ENCODE measurements at regions not wholly inside any gene's neighbourhood (a gene's known extent, or its start where the extent isn't known, plus 50 kb on each side); places are given as distances from the start of the nearest gene placed in this dataset.

GRCh38 chr12:74349925-74350324 lies 187.7 kb upstream of the ATXN7L3B start:
- Histone ChIP-seq H2AFZ (no peak overlapping the region), H3K4me3 (no peak overlapping the region), H3K9me3 (ENCODE audit: insufficient read depth, low read depth) (peaks cover 3% of the 10 kb centered on the region; the same call in 1 of the 2 replicates), H3K4me2 (no peak overlapping the region), H3K27me3 (ENCODE audit: insufficient read depth, low read depth) (no peaks in the 10 kb centered on the region), H3K79me2 (ENCODE audit: low read depth) (no peaks in the 10 kb centered on the region), H3K4me1 (replicated peaks; ENCODE audit: insufficient read depth) (no peaks in the 10 kb centered on the region), H4K20me1 (ENCODE audit: insufficient read depth) (no peaks in the 10 kb centered on the region), H3F3A (ENCODE audit: insufficient read depth, low read depth) (no peaks in the 10 kb centered on the region), H3K36me3 (ENCODE audit: low read depth) (no peaks in the 10 kb centered on the region), H3K9me2 (ENCODE audit: insufficient read depth) (no peaks in the 10 kb centered on the region), H3K27ac (no peak overlapping the region)
- DNase-seq: no peak
- POLR2A ChIA-PET (ENCODE audit: unreplicated experiment): no interaction called here
- BruUV-seq (replicated peaks): no TSS peak
- TF ChIP-seq, protein P1, sequence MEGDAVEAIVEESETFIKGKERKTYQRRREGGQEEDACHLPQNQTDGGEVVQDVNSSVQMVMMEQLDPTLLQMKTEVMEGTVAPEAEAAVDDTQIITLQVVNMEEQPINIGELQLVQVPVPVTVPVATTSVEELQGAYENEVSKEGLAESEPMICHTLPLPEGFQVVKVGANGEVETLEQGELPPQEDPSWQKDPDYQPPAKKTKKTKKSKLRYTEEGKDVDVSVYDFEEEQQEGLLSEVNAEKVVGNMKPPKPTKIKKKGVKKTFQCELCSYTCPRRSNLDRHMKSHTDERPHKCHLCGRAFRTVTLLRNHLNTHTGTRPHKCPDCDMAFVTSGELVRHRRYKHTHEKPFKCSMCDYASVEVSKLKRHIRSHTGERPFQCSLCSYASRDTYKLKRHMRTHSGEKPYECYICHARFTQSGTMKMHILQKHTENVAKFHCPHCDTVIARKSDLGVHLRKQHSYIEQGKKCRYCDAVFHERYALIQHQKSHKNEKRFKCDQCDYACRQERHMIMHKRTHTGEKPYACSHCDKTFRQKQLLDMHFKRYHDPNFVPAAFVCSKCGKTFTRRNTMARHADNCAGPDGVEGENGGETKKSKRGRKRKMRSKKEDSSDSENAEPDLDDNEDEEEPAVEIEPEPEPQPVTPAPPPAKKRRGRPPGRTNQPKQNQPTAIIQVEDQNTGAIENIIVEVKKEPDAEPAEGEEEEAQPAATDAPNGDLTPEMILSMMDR (conservative IDR thresholded peaks at IDR 0.05): no peak
- no peak for TF ChIP-seq EZH2 (IDR thresholded peaks at IDR 0.05; ENCODE audit: low read depth)
- intact Hi-C loops (cut with micrococcal nuclease; ENCODE audit: unreplicated experiment): no loop called here
- CTCF ChIA-PET: interaction anchor here (0.6 kb wide), 1 partner anchor 11 kb away, joined by 3 read pairs; no protein-coding TSS in a partner anchor

DNA sequence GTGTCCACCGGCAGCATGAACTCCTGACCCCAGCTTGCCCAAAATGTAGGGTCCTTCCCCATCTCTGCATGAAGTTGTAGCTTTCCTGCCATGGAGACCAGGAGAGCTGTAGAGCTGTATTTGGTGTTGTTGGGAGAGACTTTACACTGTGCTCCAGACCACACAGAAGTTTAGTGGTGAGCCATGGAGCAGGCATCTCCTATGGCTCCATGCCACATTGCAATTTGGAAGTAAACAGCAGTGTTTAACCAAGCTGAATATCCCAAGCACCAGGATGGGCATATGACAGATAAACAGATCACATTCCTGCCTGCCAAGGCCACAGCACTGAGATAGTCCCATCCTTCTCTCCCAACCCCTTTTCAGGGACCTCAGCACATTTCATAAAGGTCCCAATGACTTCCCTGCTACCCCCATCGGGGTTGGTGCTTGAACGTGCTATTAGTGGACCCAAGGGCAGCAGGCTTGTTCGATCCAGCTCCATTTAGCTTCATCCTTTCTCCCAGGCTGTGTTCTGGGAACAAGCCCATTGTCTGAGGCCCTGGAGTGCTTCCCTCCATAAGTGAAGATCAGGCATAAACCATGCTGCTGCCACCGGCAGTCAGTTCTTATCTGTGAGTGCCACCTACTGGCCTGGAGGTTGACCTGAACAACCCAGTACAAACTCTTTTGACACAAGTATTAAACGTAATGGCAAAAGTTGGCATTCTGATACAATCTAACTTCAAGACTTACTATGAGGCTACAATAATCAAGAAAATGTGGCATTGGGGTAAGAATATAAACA lies 172.3 kb upstream of the ATXN7L3B start:
- peak in 1 of 2 experiments; percentile 15 for DNase-seq
- Histone ChIP-seq H3K4me2 (0 out of 2 replicates have a peak overlapping the region, but pooled peaks have one; percentile 35), H3K79me2 (ENCODE audit: low read depth) (no peaks in the 10 kb centered on the region), H3K9me2 (ENCODE audit: insufficient read depth) (no peaks in the 10 kb centered on the region), H4K20me1 (ENCODE audit: insufficient read depth) (no peaks in the 10 kb centered on the region), H2AFZ (0 out of 2 replicates have a peak overlapping the region, but pooled peaks have one; percentile 18), H3K9me3 (ENCODE audit: insufficient read depth, low read depth) (no peaks in the 10 kb centered on the region), H3K36me3 (ENCODE audit: low read depth) (no peaks in the 10 kb centered on the region), H3K4me3 (no peak overlapping the region), H3K27me3 (ENCODE audit: insufficient read depth, low read depth) (no peaks in the 10 kb centered on the region), H3F3A (ENCODE audit: insufficient read depth, low read depth) (no peaks in the 10 kb centered on the region), H3K4me1 (replicated peaks; ENCODE audit: insufficient read depth) (no peaks in the 10 kb centered on the region), H3K27ac (no peak overlapping the region)
- TF ChIP-seq EZH2 (IDR thresholded peaks at IDR 0.05; ENCODE audit: low read depth): no peak
- TF ChIP-seq, protein P1 (conservative IDR thresholded peaks at IDR 0.05): peak; percentile 68
- no TSS peak for BruUV-seq (replicated peaks)
- CTCF ChIA-PET: no interaction called here
- POLR2A ChIA-PET (ENCODE audit: unreplicated experiment): interaction anchor here (0.7 kb wide), 1 partner anchor 1183 kb away, joined by 4 read pairs; no protein-coding TSS in a partner anchor
- intact Hi-C loops (cut with micrococcal nuclease; ENCODE audit: unreplicated experiment): loop anchor here (2.0 kb wide), 1 partner anchor 431 kb away; no protein-coding TSS in a partner anchor

- TF ChIP-seq EZH2 (IDR thresholded peaks at IDR 0.05; ENCODE audit: low read depth): no peak
- TF ChIP-seq, protein P1 (conservative IDR thresholded peaks at IDR 0.05): no peak
- Histone ChIP-seq H3K27ac (no peak overlapping the region), H4K20me1 (ENCODE audit: insufficient read depth) (no peaks in the 10 kb centered on the region), H3K9me3 (ENCODE audit: insufficient read depth, low read depth) (no peaks in the 10 kb centered on the region), H3K79me2 (ENCODE audit: low read depth) (no peaks in the 10 kb centered on the region), H3K4me2 (no peak overlapping the region), H2AFZ (no peak overlapping the region), H3K4me1 (replicated peaks; ENCODE audit: insufficient read depth) (no peaks in the 10 kb centered on the region), H3K27me3 (ENCODE audit: insufficient read depth, low read depth) (no peaks in the 10 kb centered on the region), H3K36me3 (ENCODE audit: low read depth) (no peaks in the 10 kb centered on the region), H3F3A (ENCODE audit: insufficient read depth, low read depth) (no peaks in the 10 kb centered on the region), H3K4me3 (no peak overlapping the region), H3K9me2 (ENCODE audit: insufficient read depth) (no peaks in the 10 kb centered on the region)
- intact Hi-C loops (cut with micrococcal nuclease; ENCODE audit: unreplicated experiment): loop anchor here (1.0 kb wide), 1 partner anchor 17 kb away; no protein-coding TSS in a partner anchor
- ChIA-PET CTCF (no interaction called here), POLR2A (ENCODE audit: unreplicated experiment) (no interaction called here)
- BruUV-seq (replicated peaks): no TSS peak
- no peak for DNase-seq
Observed at GRCh38 chr12:74370608-74371216, 166.9 kb upstream of the ATXN7L3B start.
